ENCODE measurements at regions not wholly inside any gene's neighbourhood (a gene's known extent, or its start where the extent isn't known, plus 50 kb on each side); places are given as distances from the start of the nearest gene placed in this dataset.

GRCh38 chr10:33882996-33883395, 548.5 kb upstream of the NRP1 start:
- H3K9me3 ChIP-seq (ENCODE audit: insufficient read depth in 2 of 2, low read depth in 1 of 2, low read length in 1 of 2): no peaks in the 10 kb centered on the region
- no peak overlapping the region for H2BK20ac ChIP-seq (ENCODE audit: low read length)
- H3K4me1 ChIP-seq (replicated peaks in 1 of 4; ENCODE audit: control insufficient read depth in 3 of 4, insufficient read depth in 4 of 4, low read length in 3 of 4): no peaks in the 10 kb centered on the region
- no peak overlapping the region for H4K8ac ChIP-seq (ENCODE audit: extremely low read depth, insufficient read depth, low read length)
- H2BK120ac ChIP-seq (replicated peaks; ENCODE audit: low read depth, low read length): no peak overlapping the region
- no peak overlapping the region for H3K56ac ChIP-seq (replicated peaks; ENCODE audit: insufficient read length, low read depth, low read length)
- H3K14ac ChIP-seq (ENCODE audit: insufficient read length): no peak overlapping the region
- H3K36me3 ChIP-seq (ENCODE audit: control insufficient read depth in 2 of 4, insufficient read depth in 4 of 4, low read length in 3 of 4): no peaks in the 10 kb centered on the region
- no peak overlapping the region for H2BK5ac ChIP-seq (ENCODE audit: low read depth, low read length)
- H4K5ac ChIP-seq (ENCODE audit: insufficient read length, low read depth, low read length): no peak overlapping the region
- no peak overlapping the region for H3K27ac ChIP-seq (ENCODE audit: low read depth, low read length)
- no peak overlapping the region for H3K23ac ChIP-seq (ENCODE audit: insufficient read length)
- H2BK15ac ChIP-seq (ENCODE audit: low read length): no peak overlapping the region
- no peaks in the 10 kb centered on the region for H3K79me1 ChIP-seq (ENCODE audit: low read depth, low read length)
- H3K27me3 ChIP-seq (replicated peaks in 1 of 4; ENCODE audit: control insufficient read depth in 3 of 4, extremely low read depth in 1 of 4, insufficient read depth in 3 of 4, low read length in 3 of 4): no peaks in the 10 kb centered on the region
- H2BK12ac ChIP-seq (ENCODE audit: low read depth, low read length): no peak overlapping the region
- H4K20me1 ChIP-seq (replicated peaks in 1 of 2; ENCODE audit: control insufficient read depth in 1 of 2, insufficient read depth in 2 of 2, low read length in 2 of 2): no peaks in the 10 kb centered on the region
- H3K4me2 ChIP-seq (ENCODE audit: insufficient read depth in 1 of 2, low read depth in 2 of 2, low read length in 2 of 2): no peak overlapping the region
- no peak overlapping the region for H4K91ac ChIP-seq (replicated peaks; ENCODE audit: insufficient read length, low read length)
- no peak overlapping the region for H3K4me3 ChIP-seq (ENCODE audit: extremely low read depth in 1 of 4, insufficient read depth in 2 of 4, low read depth in 3 of 4, low read length in 4 of 4)
- no peak for FAIRE-seq
- CTCF ChIA-PET (ENCODE audit: partially characterized antibody): no interaction called here
- no peaks in the 10 kb centered on the region for H3K79me2 ChIP-seq (ENCODE audit: control insufficient read depth in 1 of 2, insufficient read depth in 2 of 2, low read length in 2 of 2)
- no peak overlapping the region for H3K9ac ChIP-seq (replicated peaks in 1 of 4; ENCODE audit: extremely low read depth in 1 of 4, low read depth in 3 of 4, low read length in 3 of 4)
- no peak overlapping the region for H2AFZ ChIP-seq (ENCODE audit: low read length)
- no peak overlapping the region for H2AK5ac ChIP-seq (ENCODE audit: low read depth, low read length)
- H3K18ac ChIP-seq (ENCODE audit: extremely low read depth, low read length): no peak overlapping the region
- POLR2A ChIA-PET (ENCODE audit: partially characterized antibody): no interaction called here
- no peaks in the 10 kb centered on the region for H3K23me2 ChIP-seq (ENCODE audit: low read depth, low read length)
- H3K4ac ChIP-seq (replicated peaks; ENCODE audit: insufficient read length, low read depth, low read length): no peak overlapping the region
- WGBS, 2 experiments (ENCODE audit: extremely low coverage in 1 of 2, insufficient coverage in 1 of 2, insufficient read length in 1 of 2, insufficient replicate concordance in 2 of 2, low coverage in 1 of 2, low lambda C conversion rate in 2 of 2, missing lambda C conversion rate in 1 of 2): 79% methylated on average over 1 of the region's 1 CpG; no CpG with 5 or more reads in 1 of the 2 experiments
- DNase-seq (ENCODE audit: low read depth in 1 of 2, low spot score in 2 of 2): no peak
- TF ChIP-seq PHF8 (conservative IDR thresholded peaks at IDR 0.05; ENCODE audit: low read depth, low read length): no peak
- TF ChIP-seq TAF7 (optimal IDR thresholded peaks at IDR 0.05; ENCODE audit: borderline replicate concordance, low read depth, low read length): no peak
- TF ChIP-seq E2F6 (IDR thresholded peaks at IDR 0.05): no peak
- TF ChIP-seq NANOG (IDR thresholded peaks at IDR 0.05; ENCODE audit: insufficient read depth, low read depth, low read length, poor library complexity, severe bottlenecking): no peak
- no peak for TF ChIP-seq SIRT6 (IDR thresholded peaks at IDR 0.05; ENCODE audit: low read length)

Data from H1 (cell line).